Activated CD4-positive, CD25-positive, alpha-beta regulatory T cell treated with anti-CD3 and anti-CD28 coated beads, Interleukin-2, amount 50 U/mL, for 24 hours (primary cell): ENCODE measurements at regions not wholly inside any gene's neighbourhood (a gene's known extent, or its start where the extent isn't known, plus 50 kb on each side); places are given as distances from the start of the nearest gene placed in this dataset.

Experiments used
- ATAC-seq, 2 donors: fragments of 150-1000 bp; cut with Tn5 transposase; one replicate each; pipeline ENCODE4 v1.10.0; 2021; ENCODE audit warnings: mild to moderate bottlenecking in 1 of 2, moderate library complexity in 1 of 2

DNA sequence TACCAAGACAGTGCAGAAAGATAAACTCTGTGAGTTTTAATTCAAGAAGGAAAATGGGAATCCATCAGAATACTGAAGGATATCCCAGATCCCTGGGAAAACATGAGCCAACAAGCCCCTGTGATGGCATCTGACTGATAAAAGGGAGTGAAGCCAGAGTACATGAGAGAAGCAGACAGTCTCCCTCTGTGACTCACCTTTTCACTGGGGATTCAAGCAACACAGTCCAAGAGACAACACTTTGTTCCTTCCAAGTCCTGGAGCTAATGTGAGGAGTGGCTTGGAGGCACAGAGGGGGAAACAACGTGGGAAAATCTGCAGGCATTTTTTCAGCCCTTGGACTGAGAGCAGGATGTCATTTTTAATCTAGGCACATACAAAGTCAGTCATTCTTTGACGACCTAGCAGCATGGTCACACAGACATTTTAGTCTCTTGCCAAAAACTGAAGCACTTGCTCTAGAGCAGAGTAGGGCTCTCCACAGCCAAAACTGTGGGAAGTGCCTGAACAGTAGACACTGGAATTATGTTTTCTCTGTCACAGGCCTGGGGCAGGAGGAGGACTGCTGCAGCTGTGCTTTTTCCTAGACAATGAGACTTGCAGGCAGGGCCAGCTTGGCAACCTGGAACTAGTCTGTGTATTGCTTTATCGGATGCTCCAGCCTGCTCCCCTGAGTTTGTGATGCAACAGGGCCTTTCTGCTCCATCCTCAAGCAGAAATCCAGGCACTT is 465.0 kb upstream of the GJE1 start:
- ATAC-seq, result no peak

DNA sequence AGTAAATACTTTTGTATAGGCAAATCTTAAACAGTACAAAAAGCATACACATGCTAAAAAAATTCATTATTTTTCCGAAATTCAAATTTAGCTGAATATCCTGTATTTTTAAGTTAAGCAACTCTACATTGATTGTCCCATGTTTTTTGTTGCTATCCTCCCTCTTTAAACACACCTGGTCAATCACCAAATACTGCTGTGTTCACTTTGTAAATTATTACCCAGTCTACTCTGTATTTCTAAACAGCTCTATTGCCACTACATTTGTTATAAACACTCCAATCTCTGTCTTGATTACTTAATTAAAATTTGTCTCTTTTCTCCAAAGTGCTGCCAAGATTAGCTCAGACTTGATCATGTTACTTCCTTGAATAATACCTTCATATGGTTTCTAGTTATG is 466.5 kb upstream of the GJE1 start:
- ATAC-seq, result no peak

DNA sequence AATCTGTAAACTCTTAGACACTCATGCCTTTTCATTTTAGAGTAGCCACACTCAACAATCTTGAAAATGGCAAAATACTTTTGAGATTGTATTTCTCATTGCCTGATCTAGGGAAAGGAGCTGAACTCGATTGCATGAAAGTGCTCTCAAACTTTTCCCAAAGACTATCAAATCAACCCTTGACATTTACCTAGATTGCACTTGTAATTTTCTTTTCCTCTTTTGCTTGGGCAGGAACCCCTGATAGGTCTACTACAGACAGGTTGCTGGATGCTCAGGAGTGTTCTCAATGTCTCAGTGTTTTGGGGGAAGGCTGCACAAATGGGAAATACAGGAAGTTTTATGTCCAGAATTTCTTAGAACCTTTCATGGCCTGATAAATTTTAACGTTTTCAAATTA is 468.0 kb upstream of the GJE1 start:
- no peak for ATAC-seq

DNA sequence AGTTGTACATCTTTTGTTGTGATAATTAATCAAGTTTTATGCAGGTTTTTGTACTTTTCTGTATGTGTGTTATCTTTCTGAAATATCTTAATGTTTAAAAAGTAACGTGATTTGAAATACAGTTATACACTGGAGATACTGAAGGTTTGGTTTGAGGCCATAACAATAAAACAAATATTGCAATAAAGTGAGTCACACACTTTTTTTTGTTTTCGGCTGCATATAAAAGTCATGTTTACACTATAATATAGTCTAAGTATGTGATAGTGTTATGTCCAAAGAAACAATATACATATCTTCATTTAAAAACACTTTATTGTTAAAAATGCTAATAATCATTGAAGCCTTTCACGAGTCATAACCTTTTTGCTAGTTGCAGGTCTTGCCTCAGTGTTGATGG is 473.1 kb upstream of the GJE1 start:
- ATAC-seq, result no peak

DNA sequence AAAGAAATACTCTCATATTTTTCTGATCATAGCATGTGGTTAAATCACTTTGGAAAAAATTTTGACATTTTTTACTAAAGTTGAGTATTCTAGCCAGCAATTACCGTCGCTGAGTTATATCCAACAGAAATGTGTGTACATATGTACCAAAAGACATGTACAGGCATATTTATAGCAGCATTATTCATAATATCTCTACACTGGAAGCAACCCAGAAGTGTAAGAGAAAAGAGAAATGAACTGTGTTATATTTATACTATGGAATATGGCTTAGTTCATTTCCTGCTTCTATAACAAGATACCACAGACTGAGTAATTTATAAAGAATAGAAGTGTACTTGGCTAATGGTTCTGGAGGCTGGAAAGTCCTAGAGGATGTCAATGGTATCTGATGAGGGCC is 474.0 kb upstream of the GJE1 start:
- no peak for ATAC-seq

DNA sequence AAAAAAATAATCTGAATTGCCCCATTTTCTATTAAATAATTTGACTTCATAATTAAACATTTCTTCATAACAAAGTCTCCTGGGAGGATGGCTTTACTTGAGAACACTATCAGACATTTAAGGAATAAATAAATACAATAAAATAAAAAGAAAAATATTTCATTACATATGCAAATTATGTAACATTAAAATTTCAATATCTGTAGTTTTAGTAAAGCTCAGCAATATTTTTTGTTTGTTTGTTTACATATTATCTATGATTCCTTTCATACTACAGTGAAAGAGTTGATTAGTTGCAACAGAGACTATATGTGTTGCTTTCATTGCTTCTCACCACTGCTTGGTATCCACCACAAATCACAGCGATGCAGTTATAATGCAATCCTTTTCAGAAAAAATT is 474.9 kb upstream of the GJE1 start:
- ATAC-seq, result no peak

DNA sequence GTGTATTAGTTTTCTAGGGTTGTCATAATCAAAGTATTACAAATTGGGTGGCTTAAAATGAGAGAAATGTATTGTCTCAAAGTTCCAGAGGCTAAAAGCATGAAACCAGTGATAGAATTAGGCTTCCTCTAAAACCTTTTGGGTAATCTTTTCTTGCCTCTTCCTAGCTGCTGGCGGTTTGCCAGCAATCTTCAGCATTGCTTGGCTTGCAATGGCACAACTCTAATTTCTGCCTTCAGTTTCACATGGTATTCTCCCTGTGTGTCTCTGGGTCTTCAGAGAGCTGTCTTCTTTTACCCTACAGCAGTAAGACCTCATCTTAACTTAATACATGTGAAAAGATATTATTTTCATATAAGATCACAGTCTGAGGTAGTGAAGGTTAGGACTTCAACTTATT is 479.1 kb upstream of the GJE1 start:
- no peak for ATAC-seq

DNA sequence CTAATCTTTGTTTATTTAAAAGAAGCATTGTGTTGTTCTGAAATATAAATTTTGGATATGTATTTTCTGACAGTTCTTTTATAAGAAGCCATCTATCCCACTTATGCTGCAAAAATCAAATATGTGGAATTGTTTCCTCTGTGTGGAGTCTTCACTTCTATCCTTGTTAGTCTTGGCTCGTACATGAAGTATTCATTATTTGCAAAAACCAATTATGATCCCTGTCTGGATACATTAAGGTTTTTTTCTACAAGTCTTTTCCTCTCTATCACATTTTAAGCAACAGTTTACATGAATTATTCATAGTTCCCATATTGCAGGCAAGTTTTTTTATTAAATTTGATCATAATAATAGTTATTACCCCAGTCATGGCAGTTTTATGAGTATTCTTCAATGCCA is 490.8 kb upstream of the GJE1 start:
- no peak for ATAC-seq

DNA sequence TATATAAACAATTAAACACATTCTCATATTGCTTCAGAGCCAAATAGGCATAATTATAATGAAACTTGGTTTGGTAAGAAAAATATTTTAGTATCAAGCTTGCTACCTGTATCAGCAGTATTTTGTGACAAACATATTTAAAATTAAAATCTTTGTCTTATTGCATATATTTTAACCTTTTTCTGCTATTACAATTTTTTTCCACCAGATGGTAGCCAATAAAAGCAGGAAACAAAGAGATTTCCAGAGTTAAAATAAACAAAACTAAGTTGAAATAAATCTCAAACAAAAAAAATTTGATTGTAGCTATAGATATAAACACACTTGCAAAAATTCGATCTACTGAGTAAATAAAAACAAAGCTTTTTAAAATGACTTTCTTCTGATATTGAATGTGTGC is 491.3 kb upstream of the GJE1 start:
- no peak for ATAC-seq

DNA sequence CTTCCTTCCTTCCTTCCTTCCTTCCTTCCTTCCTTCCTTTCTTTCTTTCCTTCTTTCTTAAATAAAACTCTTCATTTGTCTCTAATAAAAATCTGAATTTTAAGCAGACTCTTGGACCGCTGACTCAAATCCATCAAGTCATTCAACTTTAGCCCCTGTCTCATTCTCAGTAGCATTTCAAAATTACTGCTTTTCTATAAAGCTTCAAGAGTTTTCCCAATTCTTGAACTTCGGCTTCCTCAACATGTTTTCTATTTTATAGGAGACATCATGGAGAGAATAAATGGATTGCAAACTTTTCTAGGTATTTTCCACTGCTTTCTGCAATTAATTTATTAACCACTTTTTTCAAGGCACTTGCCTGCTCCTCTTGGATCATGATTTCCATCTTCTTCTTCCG is 497.1 kb upstream of the GJE1 start:
- no peak for ATAC-seq

DNA sequence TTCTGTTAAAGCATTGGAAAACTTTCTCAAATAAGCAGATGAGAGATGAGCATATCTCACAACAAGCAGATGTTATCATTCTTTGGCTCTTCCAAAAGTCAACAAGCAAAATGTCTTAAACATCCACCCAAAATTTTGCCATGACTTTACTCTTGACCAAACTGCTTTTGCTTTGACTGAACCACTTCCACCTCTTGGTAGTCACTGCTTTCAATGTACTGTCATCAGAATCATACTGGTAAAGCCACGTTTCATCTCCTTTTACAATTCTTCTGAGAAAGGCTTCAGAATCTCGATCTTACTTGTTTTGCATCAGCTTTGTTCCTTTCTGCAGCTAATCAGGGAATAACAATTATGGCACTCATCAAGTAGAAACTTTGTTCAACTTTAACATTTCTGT is 498.5 kb upstream of the GJE1 start:
- ATAC-seq, result no peak

DNA sequence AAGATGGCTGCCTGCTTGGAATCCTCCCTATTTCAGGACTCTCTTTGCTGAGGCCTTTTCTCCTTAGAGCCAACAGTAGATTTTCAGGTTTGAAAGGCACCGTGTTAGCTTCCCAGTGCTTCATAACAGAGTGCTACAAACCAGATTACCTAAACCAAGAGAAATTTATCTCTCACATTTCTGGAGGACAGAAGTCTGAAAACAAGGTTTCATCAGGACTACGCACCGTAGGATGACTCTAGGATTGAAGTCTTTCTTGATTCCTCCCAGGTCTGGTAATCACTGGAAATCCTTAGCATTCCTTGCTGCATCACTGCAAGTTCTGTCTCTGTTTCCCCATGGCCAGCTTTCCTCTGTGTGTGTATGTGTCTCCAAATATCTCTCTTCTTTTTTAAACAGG is 508.4 kb upstream of the GJE1 start:
- ATAC-seq, result no peak

DNA sequence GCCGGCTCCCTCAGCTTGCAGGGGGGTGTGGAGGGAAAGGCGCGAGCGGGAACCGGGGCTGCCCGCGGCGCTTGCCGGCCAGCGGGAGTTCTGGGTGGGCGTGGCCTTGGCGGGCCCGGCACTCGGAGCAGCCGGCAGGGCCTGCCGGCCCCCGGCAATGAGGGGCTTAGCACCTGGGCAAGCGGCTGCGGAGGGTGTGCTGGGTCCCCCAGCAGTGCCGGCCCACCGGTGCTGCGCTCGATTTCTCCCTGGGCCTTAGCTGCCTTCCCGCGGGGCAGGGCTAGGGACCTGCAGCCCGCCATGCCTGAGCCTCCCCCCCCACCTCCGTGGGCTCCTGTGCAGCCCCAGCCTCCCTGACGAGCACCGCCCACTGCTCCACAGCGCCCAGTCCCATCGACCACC is 514.5 kb upstream of the GJE1 start:
- no peak for ATAC-seq

DNA sequence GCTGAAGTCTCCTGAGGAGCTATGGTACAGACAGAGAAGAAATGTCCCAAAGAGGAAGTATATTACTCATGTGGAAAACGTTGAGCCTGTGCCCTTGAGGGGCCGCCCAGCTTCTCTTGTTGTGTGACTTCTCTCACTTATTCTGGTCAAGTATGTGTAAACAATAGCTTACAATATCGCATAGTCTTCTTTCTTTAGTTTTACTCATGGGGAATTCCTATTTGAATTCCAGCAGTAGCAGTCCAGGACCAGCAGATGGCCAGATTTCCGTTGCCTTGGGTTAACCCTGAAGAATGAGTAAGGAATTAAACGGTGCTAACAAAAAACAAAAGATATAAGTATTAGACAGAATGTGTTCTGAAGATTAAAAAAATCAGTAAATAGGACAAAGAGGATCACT is 522.0 kb upstream of the GJE1 start:
- no peak for ATAC-seq

DNA sequence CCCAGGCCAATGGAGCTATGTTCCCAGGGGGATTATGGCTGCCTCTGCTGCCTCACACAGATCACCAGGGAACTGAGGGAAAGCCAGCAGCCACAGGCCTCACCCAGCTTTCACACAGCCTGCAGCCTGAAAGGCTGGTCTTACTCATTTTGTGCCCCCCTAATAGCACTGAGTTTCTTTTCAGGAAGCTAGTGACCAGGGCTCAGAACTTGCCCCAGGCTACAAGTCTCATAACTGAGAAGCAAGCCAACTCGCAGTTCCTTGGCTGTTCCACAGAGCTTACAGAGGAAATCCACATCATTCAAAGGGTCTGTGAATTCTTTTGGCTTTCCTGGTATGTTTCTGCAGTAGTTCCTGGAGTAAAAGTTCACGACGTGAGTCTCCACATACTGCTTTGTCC is 524.8 kb upstream of the GJE1 start:
- no peak for ATAC-seq

DNA sequence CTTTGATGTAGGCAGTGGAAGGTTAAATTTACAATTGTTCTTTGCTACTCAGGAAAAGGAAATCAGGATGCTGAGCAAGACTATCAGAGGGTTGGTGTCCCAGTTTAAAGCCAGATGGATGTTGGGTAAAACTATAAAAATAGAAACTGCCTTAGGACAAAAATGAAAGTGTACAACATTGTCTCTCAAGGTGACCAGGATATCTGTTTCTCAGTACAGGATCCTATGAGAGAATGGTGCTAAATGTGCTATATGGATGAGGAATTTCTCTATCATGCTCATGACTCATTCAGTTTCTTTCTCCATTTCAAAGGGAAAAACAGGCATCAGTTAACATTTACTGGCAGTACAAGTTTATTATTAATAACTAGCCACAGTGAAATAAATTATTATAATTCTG is 534.2 kb upstream of the GJE1 start:
- ATAC-seq, result no peak

DNA sequence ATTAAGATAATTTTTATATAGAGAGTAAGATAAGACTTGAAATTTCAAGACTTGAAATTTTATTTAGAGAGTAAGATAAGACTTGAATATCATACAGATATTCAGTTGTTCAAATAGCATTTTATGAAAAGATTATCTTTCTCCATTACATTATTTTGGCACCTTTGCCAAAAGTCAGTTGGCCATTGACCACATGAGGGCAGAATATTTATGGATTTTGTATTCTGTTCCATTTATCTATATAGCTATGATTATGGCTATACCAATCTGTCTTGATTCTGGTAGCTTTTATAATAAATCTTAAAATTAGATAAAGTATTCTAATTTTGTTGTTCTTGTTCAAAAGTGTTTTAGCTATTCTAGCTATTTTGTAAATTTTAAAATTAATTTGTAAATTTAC is 537.9 kb upstream of the GJE1 start:
- no peak for ATAC-seq

DNA sequence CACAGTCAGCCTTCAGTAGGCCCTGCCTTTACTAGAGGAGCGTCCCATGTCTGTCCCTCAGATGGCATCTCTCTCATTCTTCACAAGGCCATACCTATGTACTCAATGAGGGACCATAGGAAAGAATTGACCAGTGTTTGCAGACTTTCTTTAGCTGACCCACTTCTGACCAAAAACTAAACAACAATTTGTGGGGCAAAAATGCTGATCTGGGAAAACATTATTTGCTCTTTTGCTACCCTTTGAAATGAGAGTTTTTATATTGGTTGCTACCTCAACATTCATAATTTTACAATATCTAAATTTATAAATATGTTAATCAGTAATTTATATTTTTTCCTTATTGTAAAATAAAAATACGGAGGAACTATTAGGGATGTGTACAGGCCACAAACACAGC is 539.4 kb upstream of the GJE1 start:
- ATAC-seq, result no peak

DNA sequence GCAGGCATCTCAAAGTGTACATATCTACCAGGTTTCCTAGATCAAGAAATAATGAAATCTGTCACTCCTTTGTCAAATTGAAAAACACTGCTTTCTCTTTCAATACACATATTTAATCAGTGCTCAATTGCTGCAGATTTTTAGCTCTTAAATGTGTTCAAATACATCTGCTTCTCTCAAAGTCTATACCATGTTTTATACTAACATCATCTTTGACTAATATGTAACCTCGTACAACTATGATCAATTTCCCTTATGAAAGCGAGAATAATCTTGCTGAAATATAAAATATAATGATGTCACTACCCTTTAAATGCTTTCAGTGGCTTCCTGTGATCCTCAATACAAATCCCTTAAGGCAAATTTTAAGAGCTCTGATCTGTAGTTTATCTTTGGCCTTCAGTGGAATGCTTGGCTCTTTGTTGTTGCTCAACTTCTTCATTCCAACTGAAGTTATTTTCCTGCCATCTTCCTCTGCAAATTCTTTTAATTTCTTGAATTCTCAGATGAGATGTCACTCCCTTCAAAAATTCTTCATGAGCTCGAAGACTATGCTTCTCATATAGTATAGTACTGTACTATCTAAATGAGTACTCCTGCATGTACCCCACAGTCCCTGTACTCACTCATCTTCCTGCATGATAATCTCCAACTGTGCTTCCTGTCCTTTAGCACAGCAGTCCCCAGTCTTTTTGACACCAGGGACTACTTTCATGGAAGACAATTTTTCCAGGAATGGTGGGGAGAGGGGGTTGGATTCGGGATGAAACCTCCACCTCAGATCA is 545.1 kb upstream of the GJE1 start:
- ATAC-seq, result peak in 1 of 2 donors; percentile 17

DNA sequence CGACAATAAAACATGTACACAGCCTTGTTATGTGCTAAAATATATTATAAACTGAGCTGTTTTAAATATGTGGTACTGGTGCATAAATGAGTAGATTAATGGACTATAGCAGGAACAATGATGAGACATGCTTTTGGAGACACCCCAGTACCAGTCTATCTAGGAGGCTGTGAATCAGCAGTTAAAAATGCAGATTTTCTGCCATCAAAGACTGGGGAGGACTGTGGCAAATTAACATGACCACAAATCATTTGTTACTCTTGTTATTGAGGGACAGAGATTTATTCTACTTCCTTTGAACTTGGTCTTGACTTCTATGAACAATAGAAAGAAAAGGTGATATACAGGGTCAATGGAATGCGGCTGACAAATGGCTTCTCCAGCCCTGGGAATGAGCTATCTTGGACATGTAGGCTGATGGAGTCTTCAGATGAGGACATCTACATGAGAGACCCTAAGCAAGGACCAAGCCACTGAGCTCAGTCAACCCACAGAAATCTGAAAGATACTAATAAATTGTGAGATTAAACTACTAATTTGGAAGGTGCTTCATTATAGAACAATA is 551.7 kb upstream of the GJE1 start:
- ATAC-seq, result no peak

DNA sequence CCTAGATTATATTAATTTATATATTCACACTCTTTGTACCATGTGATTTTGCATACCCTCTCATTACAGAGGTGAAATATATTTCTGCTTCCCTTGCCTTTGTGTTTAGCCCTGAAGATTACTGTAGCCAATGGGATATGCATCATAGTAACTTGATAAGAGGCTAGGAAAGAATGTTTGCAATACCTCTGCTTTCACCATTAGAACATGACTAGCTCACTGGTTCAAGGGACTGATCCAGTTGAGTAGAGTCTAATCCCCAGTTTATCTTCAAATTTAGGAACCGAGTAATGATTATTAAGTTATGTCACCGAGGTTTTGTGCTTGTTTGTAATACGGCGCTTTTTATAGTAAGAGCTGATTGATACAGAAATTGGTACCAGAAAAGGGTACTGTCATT is 552.6 kb upstream of the GJE1 start:
- ATAC-seq, result no peak

DNA sequence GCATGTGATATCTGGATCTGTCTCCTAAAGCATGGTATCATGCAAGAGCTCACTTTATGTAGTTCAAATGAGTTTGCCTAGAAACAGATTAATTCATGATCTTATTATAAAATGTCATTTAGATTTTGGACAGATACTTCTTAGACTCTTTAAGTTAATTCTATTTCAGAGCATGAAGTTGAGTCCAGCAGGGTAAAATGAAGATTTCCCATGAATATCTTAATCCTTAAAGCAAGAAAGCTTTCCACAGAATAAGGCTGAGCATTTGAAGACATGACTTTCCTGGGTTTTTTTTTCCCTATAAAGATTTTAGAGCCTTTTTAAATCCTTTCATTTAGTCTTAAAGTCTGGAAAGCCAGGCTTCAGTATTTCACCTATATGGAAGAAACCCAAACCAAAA is 556.0 kb upstream of the GJE1 start:
- ATAC-seq, result no peak

DNA sequence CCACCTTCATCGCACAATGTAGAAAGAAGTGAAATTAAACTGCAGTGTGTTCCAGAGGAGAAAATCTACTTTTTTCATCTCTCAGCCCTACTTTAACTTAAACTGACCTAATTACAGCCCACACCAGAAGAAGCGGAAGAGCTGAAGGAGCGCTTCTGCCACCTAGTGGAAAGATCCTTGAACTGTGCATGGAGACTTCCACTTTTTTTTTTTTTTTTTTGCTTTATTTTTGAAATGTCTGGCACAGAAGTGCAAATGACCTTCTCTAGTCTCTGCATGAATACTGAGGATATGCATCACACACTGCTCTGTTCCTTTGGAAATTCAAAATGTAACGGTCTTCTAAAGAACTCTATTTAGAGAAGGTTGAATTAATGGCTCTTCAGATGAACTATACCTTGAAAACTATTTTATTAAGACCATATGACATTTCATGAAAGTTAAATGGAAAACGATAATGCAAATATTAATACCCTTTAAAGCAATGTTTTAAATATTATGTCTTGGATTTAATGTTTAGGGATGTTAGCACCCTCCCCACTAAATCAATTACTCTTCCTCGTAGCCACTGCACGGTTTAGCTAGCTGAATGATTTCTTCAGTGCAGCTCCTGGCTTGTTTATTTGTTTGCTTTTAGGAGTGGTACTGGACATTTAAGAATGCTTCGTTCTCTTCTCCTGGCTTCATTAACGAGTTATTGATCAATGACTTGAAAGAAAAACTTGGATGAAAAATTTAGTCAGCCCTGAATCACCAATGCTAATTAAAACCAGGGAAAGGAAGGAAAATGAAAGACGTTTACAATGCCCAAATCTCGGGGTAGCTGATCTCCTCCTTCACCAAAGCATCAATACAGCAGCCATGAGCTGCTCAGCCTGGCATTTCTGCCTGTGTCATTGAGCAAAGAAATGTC is 569.6 kb upstream of the GJE1 start:
- peak; percentile 72 to 86 for ATAC-seq
